ENCODE measurements at regions not wholly inside any gene's neighbourhood (a gene's known extent, or its start where the extent isn't known, plus 50 kb on each side); places are given as distances from the start of the nearest gene placed in this dataset.

GRCh38 chrX:40966213-40966820 is 118.9 kb upstream of the USP9X start:
- no peak for DNase-seq (ENCODE audit: insufficient read length, low spot score, missing footprints)
- H3K9me3 ChIP-seq (ENCODE audit: low read depth, low read length): no peaks in the 10 kb centered on the region
- H3K27ac ChIP-seq (ENCODE audit: low read depth, low read length): no peak overlapping the region
- no peaks in the 10 kb centered on the region for H3K4me1 ChIP-seq (ENCODE audit: insufficient read depth, low read length)
- no peak for TF ChIP-seq CTCF (IDR thresholded peaks at IDR 0.05; ENCODE audit: extremely low read depth, low read depth, low read length)
- no peak overlapping the region for H2AFZ ChIP-seq (ENCODE audit: low read length)
- H3K27me3 ChIP-seq (ENCODE audit: insufficient read depth, low read length): no peaks in the 10 kb centered on the region
- no peaks in the 10 kb centered on the region for H3K36me3 ChIP-seq (ENCODE audit: insufficient read depth, low read length)
- no peak overlapping the region for H3K4me3 ChIP-seq (ENCODE audit: insufficient read depth, low read length)
- no peak overlapping the region for H3K4me2 ChIP-seq (ENCODE audit: insufficient read depth, low read length)
- no peaks in the 10 kb centered on the region for H3K79me2 ChIP-seq (ENCODE audit: insufficient read depth, low read length)
- no peaks in the 10 kb centered on the region for H4K20me1 ChIP-seq (ENCODE audit: insufficient read depth, low read length)

GRCh38 chrX:40968180-40968579 is 117.1 kb upstream of the USP9X start:
- TF ChIP-seq CTCF (IDR thresholded peaks at IDR 0.05; ENCODE audit: extremely low read depth, low read depth, low read length): no peak
- Histone ChIP-seq H3K4me1 (ENCODE audit: insufficient read depth, low read length) (no peaks in the 10 kb centered on the region), H3K27me3 (ENCODE audit: insufficient read depth, low read length) (no peaks in the 10 kb centered on the region), H3K79me2 (ENCODE audit: insufficient read depth, low read length) (no peaks in the 10 kb centered on the region), H3K9me3 (ENCODE audit: low read depth, low read length) (no peaks in the 10 kb centered on the region), H3K4me2 (ENCODE audit: insufficient read depth, low read length) (no peak overlapping the region), H4K20me1 (ENCODE audit: insufficient read depth, low read length) (no peaks in the 10 kb centered on the region), H2AFZ (ENCODE audit: low read length) (no peak overlapping the region), H3K27ac (ENCODE audit: low read depth, low read length) (no peak overlapping the region), H3K36me3 (ENCODE audit: insufficient read depth, low read length) (no peaks in the 10 kb centered on the region), H3K4me3 (ENCODE audit: insufficient read depth, low read length) (no peak overlapping the region)
- no peak for DNase-seq (ENCODE audit: insufficient read length, low spot score, missing footprints)

- Histone ChIP-seq H4K20me1 (ENCODE audit: insufficient read depth, low read length) (no peaks in the 10 kb centered on the region), H3K4me3 (ENCODE audit: insufficient read depth, low read length) (no peak overlapping the region), H3K27ac (ENCODE audit: low read depth, low read length) (no peak overlapping the region), H3K27me3 (ENCODE audit: insufficient read depth, low read length) (peaks cover 6% of the 10 kb centered on the region), H3K9me3 (ENCODE audit: low read depth, low read length) (no peaks in the 10 kb centered on the region), H3K4me2 (ENCODE audit: insufficient read depth, low read length) (no peak overlapping the region), H2AFZ (ENCODE audit: low read length) (no peak overlapping the region), H3K4me1 (ENCODE audit: insufficient read depth, low read length) (no peaks in the 10 kb centered on the region), H3K36me3 (ENCODE audit: insufficient read depth, low read length) (no peaks in the 10 kb centered on the region), H3K79me2 (ENCODE audit: insufficient read depth, low read length) (no peaks in the 10 kb centered on the region)
- TF ChIP-seq CTCF (IDR thresholded peaks at IDR 0.05; ENCODE audit: extremely low read depth, low read depth, low read length): no peak
- DNase-seq (ENCODE audit: insufficient read length, low spot score, missing footprints): peak; percentile 35
These were observed 113.5 kb upstream of the USP9X start for GRCh38 chrX:40971736-40972135.

GRCh38 chrX:40973619-40974018 is 111.6 kb upstream of the USP9X start:
- Histone ChIP-seq H3K27me3 (ENCODE audit: insufficient read depth, low read length) (peaks cover 6% of the 10 kb centered on the region), H2AFZ (ENCODE audit: low read length) (no peak overlapping the region), H3K79me2 (ENCODE audit: insufficient read depth, low read length) (no peaks in the 10 kb centered on the region), H3K4me3 (ENCODE audit: insufficient read depth, low read length) (no peak overlapping the region), H4K20me1 (ENCODE audit: insufficient read depth, low read length) (no peaks in the 10 kb centered on the region), H3K4me2 (ENCODE audit: insufficient read depth, low read length) (no peak overlapping the region), H3K27ac (ENCODE audit: low read depth, low read length) (no peak overlapping the region), H3K36me3 (ENCODE audit: insufficient read depth, low read length) (no peaks in the 10 kb centered on the region), H3K4me1 (ENCODE audit: insufficient read depth, low read length) (no peaks in the 10 kb centered on the region), H3K9me3 (ENCODE audit: low read depth, low read length) (no peaks in the 10 kb centered on the region)
- no peak for DNase-seq (ENCODE audit: insufficient read length, low spot score, missing footprints)
- no peak for TF ChIP-seq CTCF (IDR thresholded peaks at IDR 0.05; ENCODE audit: extremely low read depth, low read depth, low read length)
